Gastrocnemius medialis (tissue), 4 donors: ENCODE measurements at regions not wholly inside any gene's neighbourhood (a gene's known extent, or its start where the extent isn't known, plus 50 kb on each side); places are given as distances from the start of the nearest gene placed in this dataset.

Source experiments
- CTCF ChIP-seq, 5 experiments: fragments of 450-650 bp in 3 of 5; fragments of 200-600 bp in 2 of 5; sonication (generic) in 2 of 5; IDR thresholded peaks in 4 of 5; conservative IDR thresholded peaks in 1 of 5; 1 replicate in 4 of 5; 2 replicates in 1 of 5; pipeline ENCODE4 v1.5.1; 2016 to 2019; ENCODE audit warnings: antibody characterized with exemption in 5 of 5, mild to moderate bottlenecking in 3 of 5, moderate library complexity in 3 of 5
- POLR2A ChIP-seq, 2 donors: fragments of 450-650 bp; IDR thresholded peaks; one replicate each; pipeline ENCODE4 v1.6.1; 2017; ENCODE audit warnings: antibody characterized with exemption in 2 of 2, mild to moderate bottlenecking in 2 of 2, moderate library complexity in 2 of 2

DNA sequence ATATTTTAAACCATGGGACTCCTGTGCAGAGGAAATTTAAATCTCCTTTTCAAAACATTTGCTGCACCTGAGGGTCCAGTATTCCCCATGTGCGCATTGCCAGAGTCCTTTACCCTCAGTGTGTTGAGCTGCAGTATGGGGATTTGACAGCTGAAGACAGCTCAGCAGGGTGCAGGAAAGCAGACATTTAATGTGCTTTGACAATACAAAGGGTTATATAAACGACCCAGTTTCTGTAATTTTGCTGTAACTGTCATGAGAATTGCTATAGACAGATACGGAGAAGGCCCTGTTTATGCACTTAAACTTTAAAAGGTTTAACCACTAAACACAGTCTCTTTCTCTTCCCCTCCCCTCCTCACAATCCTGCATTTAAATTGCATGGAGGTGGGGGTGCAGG lies 393.4 kb downstream of the MID1IP1 start:
- TF ChIP-seq CTCF (IDR thresholded peaks at IDR 0.05 in 4 of 5, conservative IDR thresholded peaks at IDR 0.05 in 1 of 5) (no peak), POLR2A (IDR thresholded peaks at IDR 0.05) (no peak)
